ENCODE measurements at regions not wholly inside any gene's neighbourhood (a gene's known extent, or its start where the extent isn't known, plus 50 kb on each side); places are given as distances from the start of the nearest gene placed in this dataset.

- H2BK20ac ChIP-seq (ENCODE audit: low read depth, low read length) = no peak overlapping the region
- no peak overlapping the region for H3K18ac ChIP-seq (ENCODE audit: low read depth, low read length)
- H3K9ac ChIP-seq (ENCODE audit: low read depth, low read length) = no peak overlapping the region
- no peaks in the 10 kb centered on the region for H3K9me1 ChIP-seq (ENCODE audit: insufficient read depth, low read length)
- H2AK9ac ChIP-seq (replicated peaks; ENCODE audit: low read depth, low read length, poor library complexity) = no peak overlapping the region
- no peak overlapping the region for H3K27ac ChIP-seq (ENCODE audit: insufficient read depth, low read length)
- no peak overlapping the region for H4K91ac ChIP-seq (ENCODE audit: insufficient read depth, low read depth, low read length)
- no peak overlapping the region for H3K14ac ChIP-seq (replicated peaks; ENCODE audit: low read depth, low read length)
- H3K9me3 ChIP-seq (ENCODE audit: control insufficient read depth, insufficient read depth, low read length) = no peaks in the 10 kb centered on the region
- H2AFZ ChIP-seq (replicated peaks; ENCODE audit: low read length, poor library complexity) = no peak overlapping the region
- CTCF ChIA-PET = no interaction called here
- dilution Hi-C loops (cut with HindIII; ENCODE audit: low sequenced_read_pairs, unreplicated experiment) = no loop called here
- in situ Hi-C loops (cut with MboI; ENCODE audit: low sequenced_read_pairs) = no loop called here
- H2BK15ac ChIP-seq (ENCODE audit: low read depth, low read length) = no peak overlapping the region
- no peaks in the 10 kb centered on the region for H3K36me3 ChIP-seq (ENCODE audit: control insufficient read depth, insufficient read depth, low read length)
- H3K27me3 ChIP-seq (ENCODE audit: control insufficient read depth, insufficient read depth, low read length) = no peaks in the 10 kb centered on the region
- H4K8ac ChIP-seq (ENCODE audit: low read depth in 2 of 2, low read length in 2 of 2) = no peak overlapping the region
- no peaks in the 10 kb centered on the region for H3K79me1 ChIP-seq (ENCODE audit: low read depth in 1 of 2, low read length in 2 of 2)
- no peak overlapping the region for H2BK120ac ChIP-seq (ENCODE audit: low read depth, low read length)
- no peak overlapping the region for H2BK5ac ChIP-seq (ENCODE audit: low read depth, low read length, poor library complexity, severe bottlenecking)
- WGBS, 2 experiments (ENCODE audit: extremely low coverage in 2 of 2, insufficient read length in 1 of 2) = no CpG with 5 or more reads among the region's 2 CpGs
- no peak overlapping the region for H2AK5ac ChIP-seq (ENCODE audit: low read depth, low read length)
- DNase-seq (no peak), ATAC-seq (ENCODE audit: low read depth) (no peak)
- TF ChIP-seq MAZ (IDR thresholded peaks at IDR 0.05; ENCODE audit: borderline replicate concordance, low read depth, low read length) (no peak), MAFK (IDR thresholded peaks at IDR 0.05; ENCODE audit: low read depth, low read length) (no peak), FOS (IDR thresholded peaks at IDR 0.05; ENCODE audit: low read depth, low read length) (no peak), POLR2A (IDR thresholded peaks at IDR 0.05; ENCODE audit: low read depth, low read length) (no peak), RFX5 (IDR thresholded peaks at IDR 0.05; ENCODE audit: low read depth, low read length) (no peak)
- TF ChIP-seq, protein P1, sequence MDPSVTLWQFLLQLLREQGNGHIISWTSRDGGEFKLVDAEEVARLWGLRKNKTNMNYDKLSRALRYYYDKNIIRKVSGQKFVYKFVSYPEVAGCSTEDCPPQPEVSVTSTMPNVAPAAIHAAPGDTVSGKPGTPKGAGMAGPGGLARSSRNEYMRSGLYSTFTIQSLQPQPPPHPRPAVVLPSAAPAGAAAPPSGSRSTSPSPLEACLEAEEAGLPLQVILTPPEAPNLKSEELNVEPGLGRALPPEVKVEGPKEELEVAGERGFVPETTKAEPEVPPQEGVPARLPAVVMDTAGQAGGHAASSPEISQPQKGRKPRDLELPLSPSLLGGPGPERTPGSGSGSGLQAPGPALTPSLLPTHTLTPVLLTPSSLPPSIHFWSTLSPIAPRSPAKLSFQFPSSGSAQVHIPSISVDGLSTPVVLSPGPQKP (IDR thresholded peaks at IDR 0.05; ENCODE audit: borderline replicate concordance, low read depth, low read length) = no peak
- H3K4me2 ChIP-seq (ENCODE audit: low read depth, low read length) = no peak overlapping the region
- H4K5ac ChIP-seq (ENCODE audit: low read depth, low read length) = no peak overlapping the region
- no peak overlapping the region for H3K4ac ChIP-seq (ENCODE audit: low read depth, low read length)
- BruUV-seq (replicated peaks) = no TSS peak
- H3K56ac ChIP-seq (ENCODE audit: extremely low read depth, insufficient read depth, low read length) = no peak overlapping the region
- no peak overlapping the region for H3K23ac ChIP-seq (ENCODE audit: low read depth, low read length)
- H3K4me1 ChIP-seq (ENCODE audit: control insufficient read depth, insufficient read depth, low read length) = no peaks in the 10 kb centered on the region
- no peak overlapping the region for H3K4me3 ChIP-seq (ENCODE audit: insufficient read depth, low read depth, low read length)
- no peaks in the 10 kb centered on the region for H4K20me1 ChIP-seq (ENCODE audit: insufficient read depth, low read length)
- POLR2A ChIA-PET (ENCODE audit: unreplicated experiment) = no interaction called here
- intact Hi-C loops (cut with micrococcal nuclease) = no loop called here
Observed at GRCh38 chr3:8143186-8143585, 358.4 kb upstream of the LMCD1 start.

Data from IMR-90 (cell line).